Tibial nerve (tissue), 4 donors: ENCODE measurements at regions not wholly inside any gene's neighbourhood (a gene's known extent, or its start where the extent isn't known, plus 50 kb on each side); places are given as distances from the start of the nearest gene placed in this dataset.

Source experiments
- CTCF ChIP-seq, 5 experiments: fragments of 200-600 bp in 3 of 5; fragments of 450-650 bp in 2 of 5; sonication (generic) in 3 of 5; IDR thresholded peaks; one replicate each; pipeline ENCODE4 v1.5.1; 2016 to 2019; ENCODE audit warnings: antibody characterized with exemption in 5 of 5, mild to moderate bottlenecking in 3 of 5, moderate library complexity in 2 of 5
- EP300 ChIP-seq, 2 donors: sonication (generic); formaldehyde crosslinking; IDR thresholded peaks; one replicate each; pipeline ENCODE4 v1.6.1; 2017; ENCODE audit warnings: antibody characterized with exemption in 2 of 2, mild to moderate bottlenecking in 1 of 2
- POLR2A ChIP-seq, 2 donors: fragments of 450-650 bp; IDR thresholded peaks; one replicate each; pipeline ENCODE4 v1.6.1; 2017; ENCODE audit warnings: antibody characterized with exemption in 2 of 2, mild to moderate bottlenecking in 2 of 2, moderate library complexity in 2 of 2

DNA sequence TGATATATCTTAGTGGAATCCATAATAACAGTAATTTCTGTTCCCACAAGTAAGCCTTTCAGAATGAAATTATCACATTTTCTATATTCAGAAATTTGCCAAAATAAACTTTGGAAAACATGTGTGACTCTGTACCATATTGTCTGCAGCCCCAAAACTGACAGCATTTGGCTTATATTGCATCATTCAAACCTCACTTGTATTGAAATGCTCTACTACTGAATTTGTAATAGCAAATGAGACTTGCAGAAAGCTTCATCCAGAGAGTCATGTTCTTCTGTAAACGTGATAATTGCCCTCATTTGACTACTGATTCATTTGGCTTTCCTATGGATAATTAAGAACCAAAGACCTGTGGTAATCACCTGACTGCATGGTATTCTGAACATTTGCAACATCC, 1249.5 kb upstream of the CDH18 start:
- TF ChIP-seq EP300 (IDR thresholded peaks at IDR 0.05): no peak
- no peak for TF ChIP-seq CTCF (IDR thresholded peaks at IDR 0.05)
- TF ChIP-seq POLR2A (IDR thresholded peaks at IDR 0.05): no peak
